ENCODE measurements at regions not wholly inside any gene's neighbourhood (a gene's known extent, or its start where the extent isn't known, plus 50 kb on each side); places are given as distances from the start of the nearest gene placed in this dataset.

- DNase-seq (ENCODE audit: low read depth, low spot score): no peak
Observed at GRCh38 chr18:45168866-45169600, 446.2 kb upstream of the SLC14A2 start.

GRCh38 chr18:45169610-45170009, 445.7 kb upstream of the SLC14A2 start:
- no peak for DNase-seq (ENCODE audit: low read depth, low spot score)

- no peak for DNase-seq (ENCODE audit: low read depth, low spot score)
Observed at GRCh38 chr18:45171679-45172191, 443.5 kb upstream of the SLC14A2 start.

GRCh38 chr18:45173327-45173726, 441.9 kb upstream of the SLC14A2 start:
- no peak for DNase-seq (ENCODE audit: low read depth, low spot score)

- DNase-seq (ENCODE audit: low read depth, low spot score): no peak
Observed at GRCh38 chr18:45173799-45174519, 441.3 kb upstream of the SLC14A2 start.

- no peak for DNase-seq (ENCODE audit: low read depth, low spot score)
Observed at GRCh38 chr18:45174629-45175136, 440.6 kb upstream of the SLC14A2 start.

GRCh38 chr18:45175511-45175910, 439.8 kb upstream of the SLC14A2 start:
- DNase-seq (ENCODE audit: low read depth, low spot score): no peak

- DNase-seq (ENCODE audit: low read depth, low spot score): no peak
Observed at GRCh38 chr18:45186832-45187231, 428.4 kb upstream of the SLC14A2 start.

GRCh38 chr18:45191795-45192194, 423.5 kb upstream of the SLC14A2 start:
- no peak for DNase-seq (ENCODE audit: low read depth, low spot score)

GRCh38 chr18:45197526-45197970, 417.7 kb upstream of the SLC14A2 start:
- no peak for DNase-seq (ENCODE audit: low read depth, low spot score)

- no peak for DNase-seq (ENCODE audit: low read depth, low spot score)
Observed at GRCh38 chr18:45198526-45198925, 416.8 kb upstream of the SLC14A2 start.

- no peak for DNase-seq (ENCODE audit: low read depth, low spot score)
Observed at GRCh38 chr18:45201029-45201428, 414.2 kb upstream of the SLC14A2 start.

- DNase-seq (ENCODE audit: low read depth, low spot score): no peak
Observed at GRCh38 chr18:45201489-45201888, 413.8 kb upstream of the SLC14A2 start.

- no peak for DNase-seq (ENCODE audit: low read depth, low spot score)
Observed at GRCh38 chr18:45202061-45202460, 413.2 kb upstream of the SLC14A2 start.

GRCh38 chr18:45203677-45204076, 411.6 kb upstream of the SLC14A2 start:
- DNase-seq (ENCODE audit: low read depth, low spot score): no peak

- DNase-seq (ENCODE audit: low read depth, low spot score): no peak
Observed at GRCh38 chr18:45207328-45207727, 407.9 kb upstream of the SLC14A2 start.

GRCh38 chr18:45208164-45208563, 407.1 kb upstream of the SLC14A2 start:
- DNase-seq (ENCODE audit: low read depth, low spot score): no peak

- DNase-seq (ENCODE audit: low read depth, low spot score): peak; percentile 48
Observed at GRCh38 chr18:45212181-45213039, 402.9 kb upstream of the SLC14A2 start.

GRCh38 chr18:45213040-45213333, 402.3 kb upstream of the SLC14A2 start:
- no peak for DNase-seq (ENCODE audit: low read depth, low spot score)

- no peak for DNase-seq (ENCODE audit: low read depth, low spot score)
Observed at GRCh38 chr18:45218436-45218835, 396.8 kb upstream of the SLC14A2 start.

- DNase-seq (ENCODE audit: low read depth, low spot score): no peak
Observed at GRCh38 chr18:45221363-45221762, 393.9 kb upstream of the SLC14A2 start.

- DNase-seq (ENCODE audit: low read depth, low spot score): no peak
Observed at GRCh38 chr18:45222180-45222579, 393.1 kb upstream of the SLC14A2 start.
